Fibroblast of the aortic adventitia (primary cell): ENCODE measurements at regions not wholly inside any gene's neighbourhood (a gene's known extent, or its start where the extent isn't known, plus 50 kb on each side); places are given as distances from the start of the nearest gene placed in this dataset.

Experiments used
- DNase-seq: peaks from one replicate; pipeline ENCODE4 v3.0.0-alpha.2; 2010; ENCODE audit warnings: low read depth
- H3K4me3 ChIP-seq: 2 replicates; pipeline ENCODE4 v1.5.1; 2011; ENCODE audit warnings: low read depth, mild to moderate bottlenecking, control low read depth, low read length, moderate library complexity
- TF ChIP-seq, protein P1 (sequence below): IDR thresholded peaks from 2 replicates; pipeline ENCODE4 v1.5.1; 2011; ENCODE audit warnings: mild to moderate bottlenecking, low read length, control low read depth, inconsistent platforms; ENCODE audit not compliant: insufficient read depth

DNA sequence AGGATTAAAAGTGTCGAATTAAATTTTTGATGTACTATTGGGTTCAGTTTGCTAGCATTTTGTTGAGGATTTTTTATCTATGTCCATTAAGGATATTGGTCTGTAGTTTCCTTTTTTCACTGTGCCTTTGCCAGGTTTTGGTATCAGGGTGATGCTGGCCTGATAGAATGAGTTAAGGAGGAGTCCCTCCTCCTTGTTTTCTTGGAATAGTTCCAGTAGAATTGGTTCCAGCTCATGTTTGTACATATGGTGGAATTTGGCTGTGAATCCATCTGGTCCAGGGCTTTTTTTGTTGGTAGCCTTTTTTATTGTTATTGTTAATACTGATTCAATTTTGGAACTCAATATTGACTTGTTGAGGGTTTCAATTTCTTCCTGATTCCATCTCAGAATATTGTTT lies 141.8 kb downstream of the SIM1 start:
- TF ChIP-seq, protein P1, sequence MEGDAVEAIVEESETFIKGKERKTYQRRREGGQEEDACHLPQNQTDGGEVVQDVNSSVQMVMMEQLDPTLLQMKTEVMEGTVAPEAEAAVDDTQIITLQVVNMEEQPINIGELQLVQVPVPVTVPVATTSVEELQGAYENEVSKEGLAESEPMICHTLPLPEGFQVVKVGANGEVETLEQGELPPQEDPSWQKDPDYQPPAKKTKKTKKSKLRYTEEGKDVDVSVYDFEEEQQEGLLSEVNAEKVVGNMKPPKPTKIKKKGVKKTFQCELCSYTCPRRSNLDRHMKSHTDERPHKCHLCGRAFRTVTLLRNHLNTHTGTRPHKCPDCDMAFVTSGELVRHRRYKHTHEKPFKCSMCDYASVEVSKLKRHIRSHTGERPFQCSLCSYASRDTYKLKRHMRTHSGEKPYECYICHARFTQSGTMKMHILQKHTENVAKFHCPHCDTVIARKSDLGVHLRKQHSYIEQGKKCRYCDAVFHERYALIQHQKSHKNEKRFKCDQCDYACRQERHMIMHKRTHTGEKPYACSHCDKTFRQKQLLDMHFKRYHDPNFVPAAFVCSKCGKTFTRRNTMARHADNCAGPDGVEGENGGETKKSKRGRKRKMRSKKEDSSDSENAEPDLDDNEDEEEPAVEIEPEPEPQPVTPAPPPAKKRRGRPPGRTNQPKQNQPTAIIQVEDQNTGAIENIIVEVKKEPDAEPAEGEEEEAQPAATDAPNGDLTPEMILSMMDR: no peak
- no peak overlapping the region for H3K4me3 ChIP-seq
- no peak for DNase-seq

DNA sequence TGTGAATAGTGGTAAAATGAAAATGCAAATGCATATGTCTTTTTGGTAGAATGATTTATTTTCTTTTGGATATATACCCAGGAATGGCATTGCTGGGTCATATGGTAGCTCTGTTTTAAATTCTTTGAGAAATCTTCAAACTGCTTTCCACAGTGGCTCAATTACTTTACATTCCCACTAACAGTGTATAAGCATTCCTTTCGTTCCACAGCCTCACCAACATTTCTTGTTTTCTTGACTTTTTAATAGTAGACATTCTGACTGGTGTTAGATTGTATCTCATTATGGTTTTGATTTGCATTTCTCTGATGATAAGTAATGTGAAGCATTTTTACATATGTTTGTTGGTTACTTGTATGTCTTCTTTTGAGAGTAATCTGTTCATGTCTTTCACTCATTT lies 144.0 kb downstream of the SIM1 start:
- TF ChIP-seq, protein P1: no peak
- DNase-seq: no peak
- H3K4me3 ChIP-seq: no peak overlapping the region

DNA sequence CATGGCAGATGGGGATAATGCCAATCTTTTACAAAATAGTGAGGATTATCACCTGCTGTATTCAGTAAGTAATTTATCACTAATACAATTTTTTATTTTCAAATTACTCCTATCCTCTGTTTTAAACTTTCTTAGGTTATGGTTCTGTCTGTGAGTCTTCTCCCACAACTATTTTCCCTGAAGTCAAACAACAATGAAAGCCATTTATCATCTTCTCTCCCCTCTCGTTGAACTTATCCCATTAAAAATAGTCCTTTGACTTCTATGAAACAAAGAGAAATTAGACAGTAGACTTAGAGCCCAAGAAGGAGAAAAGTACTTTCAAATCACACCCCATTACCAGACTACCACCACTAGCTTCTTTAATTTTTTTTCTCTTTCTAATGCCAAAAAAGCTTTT lies 147.7 kb downstream of the SIM1 start:
- DNase-seq: no peak
- no peak overlapping the region for H3K4me3 ChIP-seq
- TF ChIP-seq, protein P1: no peak

DNA sequence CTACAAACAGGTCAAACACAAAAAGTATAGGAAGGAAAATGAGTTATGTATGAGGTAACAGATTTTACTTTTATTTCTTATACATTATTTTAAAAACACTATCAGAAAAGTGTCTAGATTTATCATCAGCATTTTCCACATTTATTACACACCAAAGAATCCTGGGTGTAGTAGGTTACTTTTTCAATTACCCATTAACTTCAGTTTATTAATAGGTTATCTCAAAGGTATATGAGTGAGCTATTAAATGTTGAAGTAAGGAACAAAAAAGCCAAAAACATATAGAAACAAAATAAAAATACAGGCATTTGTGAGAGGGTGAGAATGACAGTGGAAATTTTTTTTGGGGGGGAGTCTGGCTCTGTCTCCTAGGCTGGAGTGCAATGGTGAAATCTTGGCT lies 150.5 kb downstream of the SIM1 start:
- no peak for DNase-seq
- H3K4me3 ChIP-seq: no peak overlapping the region
- TF ChIP-seq, protein P1: no peak

DNA sequence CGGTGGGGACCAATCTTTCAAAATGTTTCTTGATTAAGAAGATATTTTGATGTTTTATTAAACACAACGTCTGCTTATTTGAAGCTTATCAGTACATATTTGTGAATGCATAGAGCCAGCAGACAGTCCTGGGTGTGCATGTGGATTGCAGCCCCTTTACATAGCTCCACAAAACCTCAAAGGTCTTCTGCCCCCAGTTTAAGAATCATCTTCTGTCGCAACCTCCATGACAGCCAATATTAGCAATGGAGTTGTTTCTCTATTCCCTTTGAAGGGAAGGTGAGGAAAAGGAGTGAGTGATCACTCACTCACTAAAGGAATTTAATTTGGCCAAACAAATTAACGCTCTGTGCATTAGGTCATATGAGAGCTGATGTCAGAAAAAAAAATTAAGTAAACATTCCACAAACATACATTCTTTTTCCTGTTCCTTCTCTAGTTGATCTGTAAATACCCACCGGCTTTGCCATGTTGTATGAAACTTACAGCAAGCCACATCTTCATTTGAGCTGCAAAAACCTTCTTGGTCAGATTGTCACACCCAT lies 152.9 kb downstream of the SIM1 start:
- TF ChIP-seq, protein P1: no peak
- DNase-seq: no peak
- no peak overlapping the region for H3K4me3 ChIP-seq

DNA sequence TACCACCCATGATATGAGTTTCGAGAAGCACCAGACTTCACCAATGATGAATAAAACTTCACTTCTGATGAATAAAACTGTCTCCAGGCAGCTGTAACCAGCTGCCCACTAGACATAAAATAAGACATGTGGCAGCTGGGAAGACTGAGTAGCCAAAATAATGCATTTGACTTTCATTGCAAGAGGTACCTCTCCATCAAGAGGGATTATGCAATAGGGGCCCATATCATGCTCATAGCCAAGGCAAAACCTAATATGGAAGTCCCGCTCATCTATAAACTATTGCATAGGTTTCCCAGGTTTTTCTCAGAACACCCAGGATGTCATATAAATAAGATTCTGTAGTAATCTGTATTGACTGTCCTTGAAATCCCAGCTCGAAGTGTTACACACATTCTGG lies 155.5 kb downstream of the SIM1 start:
- TF ChIP-seq, protein P1: no peak
- no peak for DNase-seq

DNA sequence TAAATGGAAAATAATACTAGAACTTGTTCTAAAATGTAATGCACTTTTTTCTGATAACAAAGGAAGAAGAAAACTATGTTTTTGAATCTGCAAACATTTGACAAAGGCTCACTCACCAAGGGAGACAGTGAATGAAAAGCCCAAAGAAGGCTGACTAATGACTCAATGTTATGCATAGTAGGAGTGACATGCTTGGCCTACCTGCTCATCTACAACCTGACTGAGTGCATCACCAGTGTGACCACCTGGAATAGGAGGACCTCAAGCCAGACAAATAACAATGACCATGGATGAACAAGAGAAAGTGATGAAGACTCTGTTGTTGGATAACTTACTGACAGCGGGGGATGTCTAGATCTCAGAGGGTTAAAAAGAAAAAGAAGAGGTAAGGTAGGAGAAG lies 157.2 kb downstream of the SIM1 start:
- TF ChIP-seq, protein P1: no peak
- H3K4me3 ChIP-seq: no peak overlapping the region
- no peak for DNase-seq

More for the DNA sequence above, 155.5 kb downstream of the SIM1 start:
- H3K4me3 ChIP-seq: no peak overlapping the region
